ENCODE measurements at regions not wholly inside any gene's neighbourhood (a gene's known extent, or its start where the extent isn't known, plus 50 kb on each side); places are given as distances from the start of the nearest gene placed in this dataset.

GRCh38 chrX:148412006-148412405 is 88.4 kb upstream of the AFF2 start:
- TF ChIP-seq EZH2 (IDR thresholded peaks at IDR 0.05; ENCODE audit: borderline replicate concordance, low read length) (no peak), CTCF (conservative IDR thresholded peaks at IDR 0.05 in 1 of 2, IDR thresholded peaks at IDR 0.05 in 1 of 2; ENCODE audit: extremely low read depth in 1 of 2, insufficient read depth in 1 of 2, low read depth in 1 of 2, low read length in 2 of 2) (no peak)
